ENCODE measurements at regions not wholly inside any gene's neighbourhood (a gene's known extent, or its start where the extent isn't known, plus 50 kb on each side); places are given as distances from the start of the nearest gene placed in this dataset.

- DNase-seq (ENCODE audit: low read depth in 6 of 9, low spot score in 9 of 9), result no peak
- no peaks in the 10 kb centered on the region for H3K4me1 ChIP-seq (ENCODE audit: control insufficient read depth in 2 of 2, insufficient read depth in 2 of 2, low read length in 2 of 2)
- H3K27me3 ChIP-seq (ENCODE audit: control insufficient read depth in 2 of 2, insufficient read depth in 1 of 2, low read length in 1 of 2), result no peaks in the 10 kb centered on the region
- no peak overlapping the region for H3K27ac ChIP-seq (ENCODE audit: low read depth in 1 of 2, low read length in 1 of 2)
- 74% methylated on average over 4 of the region's 4 CpGs for WGBS
- H3K4me3 ChIP-seq (ENCODE audit: low read length in 2 of 2), result no peak overlapping the region
- H3K9me3 ChIP-seq (ENCODE audit: control insufficient read depth in 2 of 2, insufficient read depth in 1 of 2, low read length in 1 of 2), result peaks cover 0 to 3% of the 10 kb centered on the region in 2 donors
- H3K36me3 ChIP-seq (ENCODE audit: control insufficient read depth in 2 of 2, insufficient read depth in 2 of 2, low read length in 1 of 2), result no peaks in the 10 kb centered on the region
Observed at GRCh38 chr2:7954234-7954633, 727.6 kb upstream of the ID2 start.

DNA sequence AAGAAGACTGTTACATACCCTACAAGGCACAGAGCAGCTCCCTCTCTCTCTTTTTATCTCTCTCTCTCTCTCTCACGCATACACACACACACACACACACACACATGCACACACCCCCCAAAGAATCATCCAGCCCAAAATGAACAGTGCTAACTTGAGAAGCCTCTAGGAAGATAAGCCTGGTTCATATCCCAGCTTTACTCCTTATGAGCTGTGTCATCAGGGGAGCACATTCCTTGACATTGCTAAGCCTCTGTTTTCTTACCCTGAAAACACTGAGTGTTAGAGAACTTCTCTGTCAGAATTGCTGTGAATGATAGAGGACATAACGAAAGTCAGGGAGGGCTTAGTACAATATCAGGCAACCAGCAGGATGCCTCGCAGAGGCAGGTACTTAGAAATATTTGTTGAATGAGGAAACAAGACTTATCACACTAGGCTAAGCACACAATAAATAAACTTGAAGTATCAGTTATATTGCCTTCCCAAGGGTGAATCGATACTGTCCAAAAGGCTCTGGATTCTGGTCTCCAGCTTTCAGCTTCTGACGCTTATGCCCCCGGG is 725.6 kb upstream of the ID2 start:
- peaks cover 0 to 2% of the 10 kb centered on the region in 2 donors for H3K9me3 ChIP-seq (ENCODE audit: control insufficient read depth in 2 of 2, insufficient read depth in 1 of 2, low read length in 1 of 2)
- H3K27me3 ChIP-seq (ENCODE audit: control insufficient read depth in 2 of 2, insufficient read depth in 1 of 2, low read length in 1 of 2), result no peaks in the 10 kb centered on the region
- WGBS, result 97% methylated on average over 6 of the region's 6 CpGs
- H3K4me1 ChIP-seq (ENCODE audit: control insufficient read depth in 2 of 2, insufficient read depth in 2 of 2, low read length in 2 of 2), result no peaks in the 10 kb centered on the region
- no peak overlapping the region for H3K27ac ChIP-seq (ENCODE audit: low read depth in 1 of 2, low read length in 1 of 2)
- no peaks in the 10 kb centered on the region for H3K36me3 ChIP-seq (ENCODE audit: control insufficient read depth in 2 of 2, insufficient read depth in 2 of 2, low read length in 1 of 2)
- no peak for DNase-seq (ENCODE audit: low read depth in 6 of 9, low spot score in 9 of 9)
- H3K4me3 ChIP-seq (ENCODE audit: low read length in 2 of 2), result no peak overlapping the region

DNA sequence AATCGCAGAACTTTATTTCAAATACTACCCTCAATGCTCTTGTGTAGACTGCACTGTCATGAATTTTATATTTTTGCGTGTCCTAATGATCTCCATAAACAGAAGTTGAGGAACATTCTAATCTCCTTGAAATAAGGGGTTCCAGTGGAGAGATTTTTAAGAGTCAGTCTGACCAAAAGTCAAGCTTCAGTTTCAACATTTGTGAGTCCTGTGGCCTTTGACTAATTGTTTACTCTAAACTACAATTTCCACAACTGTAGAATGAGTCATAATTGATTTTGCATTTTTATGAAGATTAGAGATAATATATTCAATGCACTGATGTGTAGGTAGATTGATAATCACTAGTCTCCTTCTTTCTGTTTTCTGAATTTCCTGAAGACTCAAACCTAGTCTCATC is 720.3 kb upstream of the ID2 start:
- peaks cover 0 to 4% of the 10 kb centered on the region in 2 donors for H3K9me3 ChIP-seq (ENCODE audit: control insufficient read depth in 2 of 2, insufficient read depth in 1 of 2, low read length in 1 of 2)
- H3K36me3 ChIP-seq (ENCODE audit: control insufficient read depth in 2 of 2, insufficient read depth in 2 of 2, low read length in 1 of 2), result no peaks in the 10 kb centered on the region
- no peak overlapping the region for H3K4me3 ChIP-seq (ENCODE audit: low read length in 2 of 2)
- H3K27ac ChIP-seq (ENCODE audit: low read depth in 1 of 2, low read length in 1 of 2), result no peak overlapping the region
- no peaks in the 10 kb centered on the region for H3K27me3 ChIP-seq (ENCODE audit: control insufficient read depth in 2 of 2, insufficient read depth in 1 of 2, low read length in 1 of 2)
- DNase-seq (ENCODE audit: low read depth in 6 of 9, low spot score in 9 of 9), result no peak
- 74% methylated on average over 2 of the region's 2 CpGs for WGBS
- H3K4me1 ChIP-seq (ENCODE audit: control insufficient read depth in 2 of 2, insufficient read depth in 2 of 2, low read length in 2 of 2), result no peaks in the 10 kb centered on the region

- 95% methylated on average over 3 of the region's 3 CpGs for WGBS
- Histone ChIP-seq H3K4me1 (ENCODE audit: control insufficient read depth in 2 of 2, insufficient read depth in 2 of 2, low read length in 2 of 2) (no peaks in the 10 kb centered on the region), H3K36me3 (ENCODE audit: control insufficient read depth in 2 of 2, insufficient read depth in 2 of 2, low read length in 1 of 2) (no peaks in the 10 kb centered on the region)
Observed at GRCh38 chr2:7962161-7962560, 719.7 kb upstream of the ID2 start.

GRCh38 chr2:7963787-7964186 is 718.1 kb upstream of the ID2 start:
- Histone ChIP-seq H3K4me3 (ENCODE audit: low read length in 2 of 2) (no peak overlapping the region), H3K4me1 (ENCODE audit: control insufficient read depth in 2 of 2, insufficient read depth in 2 of 2, low read length in 2 of 2) (no peaks in the 10 kb centered on the region), H3K9me3 (ENCODE audit: control insufficient read depth in 2 of 2, insufficient read depth in 1 of 2, low read length in 1 of 2) (peaks cover 0 to 4% of the 10 kb centered on the region in 2 donors), H3K27ac (ENCODE audit: low read depth in 1 of 2, low read length in 1 of 2) (no peak overlapping the region), H3K36me3 (ENCODE audit: control insufficient read depth in 2 of 2, insufficient read depth in 2 of 2, low read length in 1 of 2) (no peaks in the 10 kb centered on the region), H3K27me3 (ENCODE audit: control insufficient read depth in 2 of 2, insufficient read depth in 1 of 2, low read length in 1 of 2) (no peaks in the 10 kb centered on the region)
- WGBS, result 97% methylated on average over 4 of the region's 4 CpGs
- DNase-seq (ENCODE audit: low read depth in 6 of 9, low spot score in 9 of 9), result no peak

More at GRCh38 chr2:7962161-7962560, 719.7 kb upstream of the ID2 start:
- no peak for DNase-seq (ENCODE audit: low read depth in 6 of 9, low spot score in 9 of 9)
- no peaks in the 10 kb centered on the region for H3K27me3 ChIP-seq (ENCODE audit: control insufficient read depth in 2 of 2, insufficient read depth in 1 of 2, low read length in 1 of 2)
- H3K27ac ChIP-seq (ENCODE audit: low read depth in 1 of 2, low read length in 1 of 2), result no peak overlapping the region
- H3K9me3 ChIP-seq (ENCODE audit: control insufficient read depth in 2 of 2, insufficient read depth in 1 of 2, low read length in 1 of 2), result peaks cover 0 to 4% of the 10 kb centered on the region in 2 donors
- H3K4me3 ChIP-seq (ENCODE audit: low read length in 2 of 2), result no peak overlapping the region

GRCh38 chr2:7966032-7966431 is 715.8 kb upstream of the ID2 start:
- DNase-seq (ENCODE audit: low read depth in 6 of 9, low spot score in 9 of 9), result no peak
- H3K27ac ChIP-seq (ENCODE audit: low read depth in 1 of 2, low read length in 1 of 2), result no peak overlapping the region
- H3K27me3 ChIP-seq (ENCODE audit: control insufficient read depth in 2 of 2, insufficient read depth in 1 of 2, low read length in 1 of 2), result no peaks in the 10 kb centered on the region
- H3K36me3 ChIP-seq (ENCODE audit: control insufficient read depth in 2 of 2, insufficient read depth in 2 of 2, low read length in 1 of 2), result no peaks in the 10 kb centered on the region
- no peaks in the 10 kb centered on the region for H3K4me1 ChIP-seq (ENCODE audit: control insufficient read depth in 2 of 2, insufficient read depth in 2 of 2, low read length in 2 of 2)
- 63% methylated on average over 3 of the region's 3 CpGs for WGBS
- no peak overlapping the region for H3K4me3 ChIP-seq (ENCODE audit: low read length in 2 of 2)
- peaks cover 0 to 4% of the 10 kb centered on the region in 2 donors for H3K9me3 ChIP-seq (ENCODE audit: control insufficient read depth in 2 of 2, insufficient read depth in 1 of 2, low read length in 1 of 2)

GRCh38 chr2:7967707-7968405 is 714.0 kb upstream of the ID2 start:
- Histone ChIP-seq H3K27ac (ENCODE audit: low read depth in 1 of 2, low read length in 1 of 2) (no peak overlapping the region), H3K4me1 (ENCODE audit: control insufficient read depth in 2 of 2, insufficient read depth in 2 of 2, low read length in 2 of 2) (no peaks in the 10 kb centered on the region), H3K9me3 (ENCODE audit: control insufficient read depth in 2 of 2, insufficient read depth in 1 of 2, low read length in 1 of 2) (peaks cover 0 to 4% of the 10 kb centered on the region in 2 donors), H3K27me3 (ENCODE audit: control insufficient read depth in 2 of 2, insufficient read depth in 1 of 2, low read length in 1 of 2) (no peaks in the 10 kb centered on the region), H3K4me3 (ENCODE audit: low read length in 2 of 2) (no peak overlapping the region), H3K36me3 (ENCODE audit: control insufficient read depth in 2 of 2, insufficient read depth in 2 of 2, low read length in 1 of 2) (no peaks in the 10 kb centered on the region)
- DNase-seq (ENCODE audit: low read depth in 6 of 9, low spot score in 9 of 9), result no peak
- WGBS, result 98% methylated on average over 6 of the region's 6 CpGs

DNA sequence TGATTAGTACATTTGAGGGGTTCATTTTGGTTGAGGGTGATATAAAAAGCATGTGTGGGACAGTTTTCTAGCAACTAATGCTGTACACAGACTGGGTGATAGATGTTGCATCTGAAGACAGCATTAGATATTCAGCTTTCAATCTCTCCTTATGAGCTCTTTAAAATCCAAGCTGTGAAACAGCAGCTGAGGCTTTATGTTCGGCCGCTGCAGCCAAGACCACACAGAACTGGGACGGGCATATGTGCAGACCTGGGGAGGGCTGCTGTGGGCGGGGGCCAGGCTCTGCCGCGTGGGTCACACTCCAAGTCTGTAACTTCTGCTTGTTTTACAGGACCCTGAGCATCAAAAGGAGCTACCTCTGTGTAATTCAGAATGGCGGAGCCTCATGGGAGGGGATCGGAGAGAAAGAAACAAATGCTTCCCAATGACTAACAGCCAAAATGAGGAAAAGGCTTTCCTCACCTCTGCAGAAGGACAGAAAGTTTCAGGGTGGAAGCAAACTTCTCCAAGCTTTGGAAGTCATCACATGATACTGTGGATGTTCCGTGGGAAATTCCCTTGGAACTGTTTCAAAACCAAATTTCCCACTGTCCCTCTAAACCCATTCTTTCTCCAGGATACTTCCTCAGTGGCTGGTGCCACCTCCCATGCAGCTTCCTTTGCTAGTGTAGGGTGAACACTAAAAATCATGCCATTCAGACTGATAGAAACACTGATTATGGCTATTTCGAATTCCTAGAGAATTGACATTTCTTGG is 711.9 kb upstream of the ID2 start:
- no peak overlapping the region for H3K27ac ChIP-seq (ENCODE audit: low read depth in 1 of 2, low read length in 1 of 2)
- no peaks in the 10 kb centered on the region for H3K27me3 ChIP-seq (ENCODE audit: control insufficient read depth in 2 of 2, insufficient read depth in 1 of 2, low read length in 1 of 2)
- H3K4me1 ChIP-seq (ENCODE audit: control insufficient read depth in 2 of 2, insufficient read depth in 2 of 2, low read length in 2 of 2), result no peaks in the 10 kb centered on the region
- WGBS, result 95% methylated on average over 10 of the region's 10 CpGs
- H3K4me3 ChIP-seq (ENCODE audit: low read length in 2 of 2), result no peak overlapping the region
- peaks cover 0 to 3% of the 10 kb centered on the region in 2 donors for H3K9me3 ChIP-seq (ENCODE audit: control insufficient read depth in 2 of 2, insufficient read depth in 1 of 2, low read length in 1 of 2)
- no peaks in the 10 kb centered on the region for H3K36me3 ChIP-seq (ENCODE audit: control insufficient read depth in 2 of 2, insufficient read depth in 2 of 2, low read length in 1 of 2)
- DNase-seq (ENCODE audit: low read depth in 6 of 9, low spot score in 9 of 9), result no peak

GRCh38 chr2:7971248-7971647 is 710.6 kb upstream of the ID2 start:
- Histone ChIP-seq H3K4me1 (ENCODE audit: control insufficient read depth in 2 of 2, insufficient read depth in 2 of 2, low read length in 2 of 2) (no peaks in the 10 kb centered on the region), H3K27me3 (ENCODE audit: control insufficient read depth in 2 of 2, insufficient read depth in 1 of 2, low read length in 1 of 2) (no peaks in the 10 kb centered on the region), H3K36me3 (ENCODE audit: control insufficient read depth in 2 of 2, insufficient read depth in 2 of 2, low read length in 1 of 2) (no peaks in the 10 kb centered on the region), H3K9me3 (ENCODE audit: control insufficient read depth in 2 of 2, insufficient read depth in 1 of 2, low read length in 1 of 2) (no peaks in the 10 kb centered on the region), H3K27ac (ENCODE audit: low read depth in 1 of 2, low read length in 1 of 2) (no peak overlapping the region), H3K4me3 (ENCODE audit: low read length in 2 of 2) (no peak overlapping the region)
- 96% methylated on average over 2 of the region's 2 CpGs for WGBS
- no peak for DNase-seq (ENCODE audit: low read depth in 6 of 9, low spot score in 9 of 9)
